HG02884 (cell line): ENCODE measurements at regions not wholly inside any gene's neighbourhood (a gene's known extent, or its start where the extent isn't known, plus 50 kb on each side); places are given as distances from the start of the nearest gene placed in this dataset.

Experiments
- ATAC-seq: cut with Tn5 transposase; IDR thresholded peaks from one replicate; pipeline ENCODE4 v1.9.1; 2021; ENCODE audit warnings: mild to moderate bottlenecking, moderate library complexity; ENCODE audit not compliant: unreplicated experiment

GRCh38 chr5:54695198-54695966 lies 177.8 kb downstream of the SNX18 start:
- no peak for ATAC-seq

DNA sequence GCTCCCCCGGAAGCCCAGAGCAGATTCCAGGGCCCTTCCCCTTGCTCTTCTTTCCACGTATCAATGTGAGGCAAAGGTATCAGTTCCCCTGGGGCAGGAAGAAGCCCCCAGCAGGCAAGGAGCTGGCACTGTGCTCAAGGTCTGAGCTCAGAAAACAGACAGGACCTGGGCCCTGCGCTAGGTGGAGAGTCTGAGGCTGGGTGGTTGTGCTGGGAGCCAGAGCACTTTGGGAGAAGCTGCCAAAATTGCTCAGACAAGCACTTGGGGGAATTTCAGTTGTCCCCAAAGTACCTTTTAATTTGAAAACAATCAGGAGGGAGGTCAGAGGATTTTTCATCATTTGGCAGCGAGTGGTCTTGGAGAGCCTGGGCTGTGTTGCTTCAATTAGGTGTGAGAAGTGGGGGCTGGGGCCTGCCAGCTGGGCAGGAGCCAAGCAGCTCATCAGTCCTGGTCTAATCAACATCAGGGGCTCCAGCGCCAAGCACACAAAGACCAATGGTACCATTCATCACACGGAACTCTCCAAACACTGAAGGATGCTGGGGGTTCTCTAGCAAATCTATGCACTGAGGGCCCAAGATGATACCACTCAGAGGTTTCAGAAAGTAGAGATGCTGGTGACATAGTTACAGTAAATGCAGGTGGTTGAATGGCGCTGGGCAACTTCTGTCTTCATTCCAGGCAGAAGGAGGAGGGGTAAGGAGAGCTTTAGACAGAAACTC lies 176.5 kb downstream of the SNX18 start:
- no peak for ATAC-seq

DNA sequence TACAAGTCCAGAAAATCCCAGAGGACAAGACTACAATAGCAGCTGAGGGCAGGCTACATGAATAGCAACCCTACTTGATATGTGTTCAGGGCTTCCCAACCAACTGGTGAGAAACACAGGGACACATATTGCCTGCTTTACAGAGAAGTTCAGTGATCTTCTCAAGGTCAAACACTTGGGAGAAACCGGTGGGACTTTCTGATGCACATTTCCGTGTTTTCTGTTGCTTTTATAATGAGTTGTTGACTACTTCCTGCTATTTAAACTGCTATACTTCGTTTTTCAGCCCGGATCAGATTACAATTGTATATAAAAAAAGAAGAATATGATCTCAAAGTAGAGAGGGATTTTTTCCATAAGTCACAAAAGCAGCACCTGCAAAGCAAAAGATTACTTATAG lies 175.1 kb downstream of the SNX18 start:
- ATAC-seq: no peak

- ATAC-seq: no peak
Measured at GRCh38 chr5:54691656-54692055, 174.1 kb downstream of the SNX18 start.

GRCh38 chr5:54689411-54690251 lies 172.1 kb downstream of the SNX18 start:
- ATAC-seq: no peak

GRCh38 chr5:54680998-54681397 lies 163.4 kb downstream of the SNX18 start:
- no peak for ATAC-seq

DNA sequence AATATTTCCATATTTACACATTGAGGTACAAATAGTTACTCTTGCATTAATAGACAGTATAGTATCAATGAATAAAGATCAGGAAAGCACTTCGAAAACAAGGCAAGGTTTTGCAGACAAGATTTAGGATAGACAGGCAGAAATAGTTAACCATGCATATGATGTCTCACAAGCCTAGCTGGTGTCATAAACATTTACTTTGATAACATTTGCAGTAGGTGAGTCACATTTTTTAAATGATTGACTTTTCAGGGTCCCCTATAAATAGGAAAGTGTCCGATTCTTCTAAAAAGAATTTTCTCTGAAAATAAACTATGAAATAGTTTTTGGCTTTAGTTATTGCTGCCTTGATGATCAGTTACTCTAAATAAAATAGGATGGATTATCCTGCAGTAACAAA lies 162.1 kb downstream of the SNX18 start:
- ATAC-seq: no peak

- no peak for ATAC-seq
Measured at GRCh38 chr5:54678737-54679136, 161.2 kb downstream of the SNX18 start.

- no peak for ATAC-seq
Measured at GRCh38 chr5:54676481-54677340, 159.2 kb downstream of the SNX18 start.

DNA sequence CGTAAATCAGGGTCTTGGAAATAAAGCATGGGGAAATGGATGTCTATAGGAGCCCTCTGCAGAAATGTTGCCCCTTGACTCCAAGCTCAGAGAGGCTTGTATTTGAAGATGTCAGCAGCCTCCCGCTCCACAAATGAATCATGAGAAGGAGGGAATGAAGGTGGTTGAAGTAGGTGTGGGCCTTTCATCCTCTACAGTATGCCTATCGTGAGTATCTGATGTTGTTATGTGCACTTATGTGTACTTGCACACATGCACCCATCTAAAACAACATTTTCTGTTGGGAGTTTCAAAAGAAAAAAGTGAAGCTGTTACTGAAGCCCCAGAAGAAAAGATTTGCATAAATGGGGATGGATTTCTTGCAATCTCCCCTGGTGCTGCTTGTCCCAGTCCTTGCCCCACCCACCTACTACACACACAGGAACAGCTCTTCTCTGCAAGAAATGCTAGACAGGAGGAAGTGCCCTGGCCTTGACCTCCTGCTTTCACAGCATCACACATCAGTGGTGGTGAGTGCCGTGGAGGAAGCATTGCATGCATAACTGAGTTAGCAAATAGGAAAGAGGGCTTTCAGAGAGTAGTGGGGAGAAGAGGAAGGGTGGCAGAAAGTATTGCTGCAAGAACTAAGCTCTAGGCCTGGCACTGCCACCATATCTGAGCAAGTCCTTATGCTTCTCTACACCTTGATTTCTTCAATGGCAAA lies 156.1 kb downstream of the SNX18 start:
- ATAC-seq: peak; percentile 80

- no peak for ATAC-seq
Measured at GRCh38 chr5:54672871-54673270, 155.3 kb downstream of the SNX18 start.

DNA sequence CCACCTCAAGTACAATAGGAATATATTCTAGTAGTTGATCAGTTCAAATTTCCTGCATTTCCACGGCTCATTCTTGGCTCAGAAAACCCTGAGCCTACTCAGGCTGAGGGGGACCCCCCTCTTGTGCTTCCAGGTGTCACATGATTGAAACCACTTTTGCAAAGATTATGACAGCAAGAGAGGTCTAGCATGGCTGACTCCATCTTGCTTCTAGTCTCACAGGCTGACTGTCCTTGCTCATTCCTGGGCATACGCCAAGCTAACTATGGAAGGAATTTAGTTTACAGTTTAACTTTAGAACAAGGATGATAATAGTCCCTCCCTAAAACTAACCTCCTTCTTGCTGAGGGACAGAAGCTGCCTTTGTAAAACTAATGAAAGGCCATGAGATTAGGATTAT lies 154.1 kb downstream of the SNX18 start:
- no peak for ATAC-seq

DNA sequence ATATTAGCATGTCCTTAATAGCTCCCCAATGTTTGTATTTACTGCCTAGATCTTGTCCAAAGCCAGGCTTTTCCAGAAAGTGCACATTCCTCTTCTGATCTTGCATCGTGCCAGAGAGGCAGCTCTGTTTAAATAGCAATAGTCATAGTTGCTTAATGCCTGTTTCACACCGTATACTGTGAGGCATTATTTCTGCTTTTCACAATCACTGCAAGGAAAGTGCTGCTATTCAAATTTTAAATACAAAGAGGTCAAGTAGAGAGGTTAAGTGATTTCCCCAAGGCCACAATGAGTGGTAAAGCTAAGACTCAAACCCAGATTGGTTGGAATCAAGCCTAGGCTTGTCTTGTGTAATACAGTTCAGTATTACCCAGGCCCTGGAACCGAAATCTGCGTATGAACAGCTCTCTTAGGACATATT lies 153.6 kb downstream of the SNX18 start:
- ATAC-seq: no peak

DNA sequence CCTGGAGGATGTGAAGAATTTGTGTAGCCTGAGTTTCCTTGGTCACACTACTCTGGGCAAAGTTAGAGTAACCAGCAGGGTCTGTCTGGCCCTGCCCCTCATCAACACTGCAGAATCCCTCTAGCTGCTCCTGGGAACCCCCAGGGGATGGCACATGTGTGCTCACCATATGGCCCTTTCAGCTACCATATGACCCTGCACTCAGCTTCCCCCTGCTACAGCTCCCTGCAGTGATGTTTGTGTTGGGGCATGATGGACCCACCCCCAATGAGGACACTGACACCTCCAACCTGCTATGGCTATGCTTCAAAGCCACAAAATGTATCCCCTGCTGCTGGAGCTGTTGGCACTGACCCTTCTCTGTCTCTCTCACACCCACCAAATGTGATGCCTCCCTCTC lies 152.7 kb downstream of the SNX18 start:
- no peak for ATAC-seq

GRCh38 chr5:54669845-54670244 lies 152.3 kb downstream of the SNX18 start:
- ATAC-seq: no peak

- no peak for ATAC-seq
Measured at GRCh38 chr5:54669285-54669684, 151.7 kb downstream of the SNX18 start.

DNA sequence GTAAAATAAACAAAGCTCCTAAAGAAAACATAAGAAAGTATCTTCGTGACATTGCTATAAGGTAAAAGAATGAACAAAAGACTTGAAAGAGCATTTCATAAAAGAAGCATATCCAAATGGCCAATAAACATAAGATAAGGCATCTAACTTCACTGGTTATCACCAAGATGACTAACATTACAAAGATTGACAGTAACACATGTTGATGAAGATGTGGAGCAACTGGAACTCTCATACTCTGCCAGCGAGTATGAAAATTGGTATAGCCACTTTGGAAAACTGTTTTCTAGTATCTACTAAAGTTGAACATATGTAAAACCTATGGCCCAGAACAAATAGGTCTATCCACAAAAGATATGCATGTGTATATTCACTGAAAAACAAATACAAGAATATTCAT lies 150.5 kb downstream of the SNX18 start:
- ATAC-seq: no peak

- ATAC-seq: no peak
Measured at GRCh38 chr5:54667136-54667535, 149.6 kb downstream of the SNX18 start.

DNA sequence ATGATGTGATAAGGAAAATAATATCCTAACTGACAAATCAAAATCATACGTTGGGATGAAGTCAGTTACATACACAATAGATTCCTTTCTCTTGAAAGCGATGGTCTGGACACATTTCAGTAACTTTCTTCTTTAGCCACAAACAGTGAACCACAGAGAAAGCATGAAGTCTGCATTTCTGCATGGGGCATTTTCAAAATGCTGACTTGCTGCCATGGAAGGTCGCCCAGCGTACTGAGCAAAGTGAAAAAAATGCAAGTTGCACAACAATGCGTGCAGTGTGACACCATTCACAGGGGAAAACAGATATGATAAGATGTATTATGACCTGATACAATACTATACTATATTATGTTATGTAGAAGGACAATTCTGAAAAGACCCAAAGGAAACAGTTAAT lies 146.3 kb downstream of the SNX18 start:
- no peak for ATAC-seq

DNA sequence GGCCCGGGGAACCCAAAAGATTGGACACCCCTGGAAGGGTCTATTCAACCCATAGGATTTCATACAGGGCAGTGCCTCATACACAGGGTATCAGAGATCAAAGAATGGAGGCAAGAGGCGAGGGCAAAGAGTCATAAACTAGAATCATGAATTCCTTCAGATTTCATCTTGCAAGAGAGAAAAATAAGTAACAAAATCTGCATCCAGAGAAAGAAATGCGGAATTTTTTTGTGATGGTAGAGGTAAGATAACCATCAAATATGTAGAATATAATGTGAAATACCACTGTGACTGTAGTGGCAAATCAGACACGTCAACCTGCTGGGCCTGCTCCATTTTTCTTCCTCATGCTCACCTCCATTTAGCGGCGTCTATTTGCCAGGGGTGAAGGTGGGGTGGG lies 143.6 kb downstream of the SNX18 start:
- ATAC-seq: no peak
